Natural killer cell (primary cell): ENCODE measurements at regions not wholly inside any gene's neighbourhood (a gene's known extent, or its start where the extent isn't known, plus 50 kb on each side); places are given as distances from the start of the nearest gene placed in this dataset.
A peak's percentile ranks its signal among the peaks of the same experiment; 100 is the strongest.
"Not testable (repeated sequence)": the region's sequence is repeated elsewhere in the genome, so short reads cannot be mapped to it uniquely, and the experiment has no call there.

Source experiments
- ATAC-seq, 3 donors: fragments of 150-1000 bp in 2 of 3; fragments of 200-7000 bp in 1 of 3; cut with Tn5 transposase; 1 replicate in 1 of 3; 2 replicates in 2 of 3; pipeline ENCODE4 v1.10.0; 2021; ENCODE audit warnings: mild to moderate bottlenecking in 2 of 3, moderate library complexity in 2 of 3
- DNase-seq, 2 donors: peaks; one replicate each; pipeline versions ENCODE4 v3.0.0 to v3.0.0-alpha.2; 2013 to 2021; ENCODE audit warnings: mixed read lengths in 1 of 2
- H3K27ac ChIP-seq: one replicate; pipeline ENCODE4 v1.5.1; 2013; ENCODE audit warnings: mild to moderate bottlenecking, low read length
- H3K27me3 ChIP-seq: one replicate; pipeline ENCODE4 v1.6.1; 2013; ENCODE audit warnings: low read length; ENCODE audit not compliant: control insufficient read depth, insufficient read depth
- H3K36me3 ChIP-seq: one replicate; pipeline ENCODE4 v1.6.1; 2013; ENCODE audit warnings: low read length; ENCODE audit not compliant: control insufficient read depth, insufficient read depth
- H3K4me1 ChIP-seq: one replicate; pipeline ENCODE4 v1.6.1; 2013; ENCODE audit warnings: low read length; ENCODE audit not compliant: control insufficient read depth, insufficient read depth
- H3K4me3 ChIP-seq: one replicate; pipeline ENCODE4 v1.5.1; 2013; ENCODE audit warnings: low read length
- H3K9me3 ChIP-seq: one replicate; pipeline ENCODE4 v1.6.1; 2013; ENCODE audit warnings: low read length; ENCODE audit not compliant: control insufficient read depth, insufficient read depth
- H3K27ac Mint-ChIP-seq, 2 donors: one replicate each; pipeline ENCODE4 v1.8.0; 2022; ENCODE audit warnings: mild to moderate bottlenecking in 2 of 2, mixed read lengths in 2 of 2, moderate library complexity in 1 of 2
- H3K27me3 Mint-ChIP-seq, 2 donors: one replicate each; pipeline ENCODE4 v1.8.0; 2022; ENCODE audit warnings: low read depth in 2 of 2, mixed read lengths in 2 of 2
- H3K36me3 Mint-ChIP-seq: one replicate; pipeline ENCODE4 v1.8.0; 2022; ENCODE audit warnings: mixed read lengths
- H3K4me1 Mint-ChIP-seq, 2 donors: one replicate each; pipeline ENCODE4 v1.8.0; 2022; ENCODE audit warnings: mixed read lengths in 2 of 2
- H3K4me3 Mint-ChIP-seq: one replicate; pipeline ENCODE4 v1.8.0; 2022; ENCODE audit warnings: mild to moderate bottlenecking, moderate library complexity, mixed read lengths
- H3K9me3 Mint-ChIP-seq, 2 donors: one replicate each; pipeline ENCODE4 v1.8.0; 2022; ENCODE audit warnings: mixed read lengths in 2 of 2
- WGBS: methylation state at CpG from one replicate; pipeline ENCODE4 v1.1.7; 2013; ENCODE audit warnings: missing lambda C conversion rate; ENCODE audit not compliant: insufficient coverage; 5-methylcytosine and 5-hydroxymethylcytosine counted together
- intact Hi-C: fragments of 100-400 bp; cut with micrococcal nuclease; formaldehyde crosslinking; loops from one replicate; pipeline ENCODE4 v1.14.2; 2022

GRCh38 chr21:6082166-6082565 lies 4439.2 kb upstream of the TPTE start:
- DNase-seq, H3K27ac ChIP-seq, H3K4me1 Mint-ChIP-seq, H3K9me3 ChIP-seq, H3K27ac Mint-ChIP-seq, H3K4me3 ChIP-seq, H3K36me3 ChIP-seq, H3K4me1 ChIP-seq, H3K36me3 Mint-ChIP-seq, ATAC-seq, intact Hi-C loops, H3K27me3 Mint-ChIP-seq, H3K27me3 ChIP-seq, H3K4me3 Mint-ChIP-seq, H3K9me3 Mint-ChIP-seq: not testable (repeated sequence)
- no CpG with 5 or more reads among the region's 12 CpGs for WGBS

GRCh38 chr21:6083574-6084120 lies 4437.7 kb upstream of the TPTE start:
- H3K36me3 ChIP-seq, H3K27me3 ChIP-seq, intact Hi-C loops, H3K36me3 Mint-ChIP-seq, H3K27ac Mint-ChIP-seq, H3K9me3 ChIP-seq, H3K4me3 Mint-ChIP-seq, H3K4me3 ChIP-seq, DNase-seq, H3K27ac ChIP-seq, H3K27me3 Mint-ChIP-seq, H3K9me3 Mint-ChIP-seq, H3K4me1 ChIP-seq, H3K4me1 Mint-ChIP-seq: not testable (repeated sequence)
- WGBS, result no CpG with 5 or more reads among the region's 10 CpGs
- ATAC-seq, result peak in 2 of 3 donors; percentile 58 to 69

- H3K36me3 Mint-ChIP-seq, intact Hi-C loops: not testable (repeated sequence)
Observed at GRCh38 chr21:6086038-6086437, 4435.3 kb upstream of the TPTE start.

GRCh38 chr21:6087579-6088178 lies 4433.7 kb upstream of the TPTE start:
- H3K4me3 ChIP-seq, H3K9me3 Mint-ChIP-seq, H3K4me1 Mint-ChIP-seq, H3K4me1 ChIP-seq, ATAC-seq, H3K27ac ChIP-seq, H3K27me3 ChIP-seq, H3K9me3 ChIP-seq, H3K27me3 Mint-ChIP-seq, H3K36me3 ChIP-seq, H3K4me3 Mint-ChIP-seq, intact Hi-C loops, H3K36me3 Mint-ChIP-seq, DNase-seq, H3K27ac Mint-ChIP-seq: not testable (repeated sequence)
- no CpG with 5 or more reads among the region's 24 CpGs for WGBS

More at GRCh38 chr21:6086038-6086437, 4435.3 kb upstream of the TPTE start:
- H3K4me1 ChIP-seq, H3K4me3 Mint-ChIP-seq, H3K27me3 ChIP-seq, H3K36me3 ChIP-seq, H3K27ac Mint-ChIP-seq, H3K27me3 Mint-ChIP-seq, DNase-seq, H3K4me1 Mint-ChIP-seq, H3K27ac ChIP-seq, H3K9me3 Mint-ChIP-seq, ATAC-seq, H3K4me3 ChIP-seq, H3K9me3 ChIP-seq: not testable (repeated sequence)
- 97% methylated on average over 5 of the region's 20 CpGs for WGBS

- ATAC-seq, result peak in 1 of 3 donors; percentile 24
- WGBS, result no CpG with 5 or more reads among the region's 24 CpGs
- intact Hi-C loops, H3K27me3 ChIP-seq, H3K36me3 Mint-ChIP-seq, H3K9me3 ChIP-seq, H3K4me1 Mint-ChIP-seq, H3K27me3 Mint-ChIP-seq, H3K27ac Mint-ChIP-seq, H3K9me3 Mint-ChIP-seq, DNase-seq, H3K4me3 ChIP-seq, H3K4me3 Mint-ChIP-seq, H3K36me3 ChIP-seq, H3K27ac ChIP-seq, H3K4me1 ChIP-seq: not testable (repeated sequence)
Observed at GRCh38 chr21:6090286-6090908, 4431.0 kb upstream of the TPTE start.

GRCh38 chr21:6091335-6092027 lies 4429.9 kb upstream of the TPTE start:
- ATAC-seq, H3K27ac Mint-ChIP-seq, H3K4me1 ChIP-seq, H3K9me3 ChIP-seq, H3K4me3 ChIP-seq, H3K4me3 Mint-ChIP-seq, H3K4me1 Mint-ChIP-seq, H3K27ac ChIP-seq, H3K27me3 Mint-ChIP-seq, H3K9me3 Mint-ChIP-seq, intact Hi-C loops, H3K27me3 ChIP-seq, DNase-seq, H3K36me3 ChIP-seq, H3K36me3 Mint-ChIP-seq: not testable (repeated sequence)
- WGBS, result no CpG with 5 or more reads among the region's 36 CpGs

GRCh38 chr21:6092401-6092800 lies 4429.0 kb upstream of the TPTE start:
- H3K36me3 ChIP-seq, H3K27ac ChIP-seq, H3K4me3 ChIP-seq, H3K27me3 ChIP-seq, H3K27ac Mint-ChIP-seq, H3K4me1 ChIP-seq, intact Hi-C loops, H3K36me3 Mint-ChIP-seq, DNase-seq, H3K4me1 Mint-ChIP-seq, H3K4me3 Mint-ChIP-seq, H3K27me3 Mint-ChIP-seq, H3K9me3 ChIP-seq, ATAC-seq, H3K9me3 Mint-ChIP-seq: not testable (repeated sequence)
- no CpG with 5 or more reads among the region's 13 CpGs for WGBS
